ENCODE measurements at regions not wholly inside any gene's neighbourhood (a gene's known extent, or its start where the extent isn't known, plus 50 kb on each side); places are given as distances from the start of the nearest gene placed in this dataset.
A peak's percentile ranks its signal among the peaks of the same experiment; 100 is the strongest.
"Not testable (repeated sequence)": the region's sequence is repeated elsewhere in the genome, so short reads cannot be mapped to it uniquely, and the experiment has no call there.

DNA sequence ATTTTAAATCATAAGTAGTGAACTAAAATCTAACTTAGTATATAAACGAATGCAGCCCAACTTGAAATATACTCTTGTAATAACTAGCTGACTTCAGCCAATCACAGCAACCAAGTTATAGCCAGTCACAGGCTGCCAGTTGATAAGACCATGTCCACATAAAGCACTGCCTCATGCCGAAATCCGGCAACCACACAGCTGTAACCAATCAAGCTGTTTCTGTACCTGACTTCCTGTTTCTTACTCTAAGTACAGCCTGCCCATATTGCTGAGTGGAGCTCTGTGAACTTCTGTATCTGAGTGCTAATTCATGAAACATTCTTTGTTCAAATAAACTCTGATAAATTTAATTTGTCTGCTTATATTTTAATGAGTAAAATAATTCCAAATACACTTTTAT, 805.3 kb upstream of the EPHA5 start:
- H3K27me3 Mint-ChIP-seq (ENCODE audit: low read depth, unreplicated experiment), result no peaks in the 10 kb centered on the region
- H3K9ac ChIP-seq (ENCODE audit: low read length), result no peak overlapping the region
- no peak overlapping the region for H2AFZ ChIP-seq (ENCODE audit: low read depth, low read length)
- TF ChIP-seq EZH2 (IDR thresholded peaks at IDR 0.05; ENCODE audit: insufficient read depth, low read length), result no peak
- TF ChIP-seq, protein P1, sequence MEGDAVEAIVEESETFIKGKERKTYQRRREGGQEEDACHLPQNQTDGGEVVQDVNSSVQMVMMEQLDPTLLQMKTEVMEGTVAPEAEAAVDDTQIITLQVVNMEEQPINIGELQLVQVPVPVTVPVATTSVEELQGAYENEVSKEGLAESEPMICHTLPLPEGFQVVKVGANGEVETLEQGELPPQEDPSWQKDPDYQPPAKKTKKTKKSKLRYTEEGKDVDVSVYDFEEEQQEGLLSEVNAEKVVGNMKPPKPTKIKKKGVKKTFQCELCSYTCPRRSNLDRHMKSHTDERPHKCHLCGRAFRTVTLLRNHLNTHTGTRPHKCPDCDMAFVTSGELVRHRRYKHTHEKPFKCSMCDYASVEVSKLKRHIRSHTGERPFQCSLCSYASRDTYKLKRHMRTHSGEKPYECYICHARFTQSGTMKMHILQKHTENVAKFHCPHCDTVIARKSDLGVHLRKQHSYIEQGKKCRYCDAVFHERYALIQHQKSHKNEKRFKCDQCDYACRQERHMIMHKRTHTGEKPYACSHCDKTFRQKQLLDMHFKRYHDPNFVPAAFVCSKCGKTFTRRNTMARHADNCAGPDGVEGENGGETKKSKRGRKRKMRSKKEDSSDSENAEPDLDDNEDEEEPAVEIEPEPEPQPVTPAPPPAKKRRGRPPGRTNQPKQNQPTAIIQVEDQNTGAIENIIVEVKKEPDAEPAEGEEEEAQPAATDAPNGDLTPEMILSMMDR (IDR thresholded peaks at IDR 0.05; ENCODE audit: insufficient read depth, low read depth, low read length), result no peak
- no peaks in the 10 kb centered on the region for H4K20me1 ChIP-seq (ENCODE audit: insufficient read depth, low read length)
- no peak overlapping the region for H3K4me3 Mint-ChIP-seq (ENCODE audit: unreplicated experiment)
- H3K27ac Mint-ChIP-seq (ENCODE audit: unreplicated experiment), result no peak overlapping the region
- no peaks in the 10 kb centered on the region for H3K4me1 Mint-ChIP-seq (ENCODE audit: low read depth, unreplicated experiment)
- DNase-seq (ENCODE audit: low read depth) (no peak), FAIRE-seq (no peak)
- no peaks in the 10 kb centered on the region for H3K79me2 ChIP-seq (ENCODE audit: insufficient read depth, low read length)
- no peaks in the 10 kb centered on the region for H3K36me3 ChIP-seq (ENCODE audit: insufficient read depth, low read length)
- H3K4me3 ChIP-seq (ENCODE audit: insufficient read depth, low read depth, low read length), result no peak overlapping the region
- H3K4me1 ChIP-seq (ENCODE audit: insufficient read depth, low read length), result no peaks in the 10 kb centered on the region
- peaks cover 1% of the 10 kb centered on the region for H3K9me3 Mint-ChIP-seq (ENCODE audit: unreplicated experiment)
- no peak overlapping the region for H3K4me2 ChIP-seq (ENCODE audit: low read length)
- H3K36me3 Mint-ChIP-seq (ENCODE audit: low read depth, unreplicated experiment), result no peaks in the 10 kb centered on the region
- H3K9me3 ChIP-seq (ENCODE audit: insufficient read depth, low read depth, low read length), result no peaks in the 10 kb centered on the region
- no peaks in the 10 kb centered on the region for H3K27me3 ChIP-seq (ENCODE audit: insufficient read depth, low read length)
- no peak overlapping the region for H3K27ac ChIP-seq (ENCODE audit: low read depth, low read length)

DNA sequence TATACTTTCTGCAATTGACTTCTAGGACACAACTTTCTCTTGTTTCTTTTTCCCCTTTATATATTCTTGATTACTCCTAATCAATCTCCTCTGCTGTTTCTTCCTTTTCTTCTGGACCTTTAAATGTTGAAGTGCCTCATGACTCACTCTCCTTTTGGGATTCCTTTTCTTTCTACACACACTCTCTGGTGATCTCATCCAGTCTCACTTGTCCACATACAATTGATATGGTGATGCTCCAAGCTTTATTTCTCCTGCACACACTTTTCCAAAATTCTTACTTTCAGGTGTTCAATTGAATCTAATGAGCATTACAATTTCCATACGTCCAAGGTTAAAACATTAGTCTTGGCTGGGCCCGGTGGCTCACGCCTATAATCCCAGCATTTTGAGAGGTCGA, 794.8 kb upstream of the EPHA5 start:
- no peaks in the 10 kb centered on the region for H3K36me3 ChIP-seq (ENCODE audit: insufficient read depth, low read length)
- peak; percentile 59 for DNase-seq (ENCODE audit: low read depth)
- H3K4me3 ChIP-seq (ENCODE audit: insufficient read depth, low read depth, low read length), result no peak overlapping the region
- Mint-ChIP-seq H3K9me3 (ENCODE audit: unreplicated experiment) (peaks cover 6% of the 10 kb centered on the region), H3K4me3 (ENCODE audit: unreplicated experiment) (no peak overlapping the region), H3K27ac (ENCODE audit: unreplicated experiment) (no peak overlapping the region), H3K27me3 (ENCODE audit: low read depth, unreplicated experiment) (no peaks in the 10 kb centered on the region), H3K4me1 (ENCODE audit: low read depth, unreplicated experiment) (no peaks in the 10 kb centered on the region), H3K36me3 (ENCODE audit: low read depth, unreplicated experiment) (no peaks in the 10 kb centered on the region)
- H3K9ac ChIP-seq (ENCODE audit: low read length), result no peak overlapping the region
- H3K4me2 ChIP-seq (ENCODE audit: low read length), result no peak overlapping the region
- no peaks in the 10 kb centered on the region for H3K27me3 ChIP-seq (ENCODE audit: insufficient read depth, low read length)
- no peaks in the 10 kb centered on the region for H3K9me3 ChIP-seq (ENCODE audit: insufficient read depth, low read depth, low read length)
- no peaks in the 10 kb centered on the region for H3K4me1 ChIP-seq (ENCODE audit: insufficient read depth, low read length)
- H4K20me1 ChIP-seq (ENCODE audit: insufficient read depth, low read length), result no peaks in the 10 kb centered on the region
- no peaks in the 10 kb centered on the region for H3K79me2 ChIP-seq (ENCODE audit: insufficient read depth, low read length)
- H3K27ac ChIP-seq (ENCODE audit: low read depth, low read length), result no peak overlapping the region
- TF ChIP-seq, protein P1 (IDR thresholded peaks at IDR 0.05; ENCODE audit: insufficient read depth, low read depth, low read length), result no peak
- TF ChIP-seq EZH2 (IDR thresholded peaks at IDR 0.05; ENCODE audit: insufficient read depth, low read length), result no peak
- no peak for FAIRE-seq
- no peak overlapping the region for H2AFZ ChIP-seq (ENCODE audit: low read depth, low read length)

DNA sequence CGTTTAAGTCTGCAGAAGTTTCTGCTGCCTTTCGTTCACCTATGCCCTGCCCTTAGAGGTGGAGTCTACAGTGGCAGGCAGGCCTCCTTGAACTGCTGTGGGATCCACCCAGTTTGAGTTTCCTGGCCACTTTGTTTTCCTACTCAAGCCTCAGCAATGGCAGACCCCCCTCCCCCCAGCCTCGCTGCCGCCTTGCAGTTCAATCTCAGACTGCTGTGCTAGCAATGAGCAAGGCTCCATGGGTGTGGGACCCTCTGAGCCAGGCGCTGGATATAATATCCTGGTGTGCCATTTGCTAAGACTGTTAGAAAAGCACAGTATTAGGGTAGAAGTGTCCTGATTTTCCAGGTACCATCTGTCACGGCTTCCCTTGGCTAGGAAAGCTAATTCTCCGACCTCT, 792.6 kb upstream of the EPHA5 start:
- H3K27ac ChIP-seq (ENCODE audit: low read depth, low read length); H3K9me3 ChIP-seq (ENCODE audit: insufficient read depth, low read depth, low read length); FAIRE-seq; H3K4me3 Mint-ChIP-seq (ENCODE audit: unreplicated experiment); H3K9me3 Mint-ChIP-seq (ENCODE audit: unreplicated experiment); H3K27ac Mint-ChIP-seq (ENCODE audit: unreplicated experiment); H3K79me2 ChIP-seq (ENCODE audit: insufficient read depth, low read length); H3K4me1 ChIP-seq (ENCODE audit: insufficient read depth, low read length); H3K36me3 Mint-ChIP-seq (ENCODE audit: low read depth, unreplicated experiment); H4K20me1 ChIP-seq (ENCODE audit: insufficient read depth, low read length); H3K4me3 ChIP-seq (ENCODE audit: insufficient read depth, low read depth, low read length); H3K4me2 ChIP-seq (ENCODE audit: low read length); H3K36me3 ChIP-seq (ENCODE audit: insufficient read depth, low read length); H3K4me1 Mint-ChIP-seq (ENCODE audit: low read depth, unreplicated experiment); H2AFZ ChIP-seq (ENCODE audit: low read depth, low read length); DNase-seq (ENCODE audit: low read depth); H3K27me3 ChIP-seq (ENCODE audit: insufficient read depth, low read length); H3K27me3 Mint-ChIP-seq (ENCODE audit: low read depth, unreplicated experiment); H3K9ac ChIP-seq (ENCODE audit: low read length): not testable (repeated sequence)

All from astrocyte (in vitro differentiated cells and primary cell).